Neural crest cell (in vitro differentiated cells): ENCODE measurements at regions not wholly inside any gene's neighbourhood (a gene's known extent, or its start where the extent isn't known, plus 50 kb on each side); places are given as distances from the start of the nearest gene placed in this dataset.

Experiments used
- DNase-seq: peaks from one replicate; pipeline ENCODE4 v3.0.0; 2021; ENCODE audit warnings: low read depth, mixed read lengths, low spot score
- H3K27ac Mint-ChIP-seq: one replicate; pipeline ENCODE4 v1.8.0; 2021; ENCODE audit warnings: mild to moderate bottlenecking, mixed read lengths; ENCODE audit not compliant: unreplicated experiment
- H3K27me3 Mint-ChIP-seq: 2 replicates; pipeline ENCODE4 v1.8.0; 2021; ENCODE audit warnings: low read depth, mild to moderate bottlenecking, mixed read lengths
- H3K36me3 Mint-ChIP-seq: 2 replicates; pipeline ENCODE4 v1.8.0; 2021; ENCODE audit warnings: low read depth, mild to moderate bottlenecking, mixed read lengths
- H3K4me1 Mint-ChIP-seq: 2 replicates; pipeline ENCODE4 v1.8.0; 2021; ENCODE audit warnings: mixed read lengths
- H3K4me3 Mint-ChIP-seq: one replicate; pipeline ENCODE4 v1.8.0; 2021; ENCODE audit warnings: mild to moderate bottlenecking, mixed read lengths
- H3K9me3 Mint-ChIP-seq: 2 replicates; pipeline ENCODE4 v1.8.0; 2021; ENCODE audit warnings: mixed read lengths
- TF ChIP-seq, protein P1 (sequence below): fragments of 200-600 bp; sonication (generic); conservative IDR thresholded peaks from 2 replicates; pipeline ENCODE4 v1.5.0; 2021; ENCODE audit warnings: antibody characterized with exemption, mild to moderate bottlenecking

DNA sequence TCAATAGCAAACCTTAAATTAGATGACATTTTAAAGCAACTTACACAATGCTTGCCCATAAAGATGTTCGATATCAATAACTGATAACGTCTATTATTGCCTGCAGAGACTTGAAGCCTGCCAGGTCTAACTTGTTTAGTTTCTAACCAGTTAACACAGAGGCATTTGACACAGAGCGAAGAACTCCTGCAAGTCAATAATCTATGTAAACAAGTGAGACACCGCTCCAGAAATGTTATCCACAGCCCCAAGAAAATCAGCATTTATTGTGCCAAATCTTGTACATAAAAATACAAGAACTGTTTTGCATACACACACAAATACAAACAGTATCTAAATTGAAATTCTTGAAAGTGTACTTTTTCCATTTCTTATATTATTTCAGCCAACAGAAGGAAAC is 236.0 kb upstream of the DIO3 start:
- TF ChIP-seq, protein P1, sequence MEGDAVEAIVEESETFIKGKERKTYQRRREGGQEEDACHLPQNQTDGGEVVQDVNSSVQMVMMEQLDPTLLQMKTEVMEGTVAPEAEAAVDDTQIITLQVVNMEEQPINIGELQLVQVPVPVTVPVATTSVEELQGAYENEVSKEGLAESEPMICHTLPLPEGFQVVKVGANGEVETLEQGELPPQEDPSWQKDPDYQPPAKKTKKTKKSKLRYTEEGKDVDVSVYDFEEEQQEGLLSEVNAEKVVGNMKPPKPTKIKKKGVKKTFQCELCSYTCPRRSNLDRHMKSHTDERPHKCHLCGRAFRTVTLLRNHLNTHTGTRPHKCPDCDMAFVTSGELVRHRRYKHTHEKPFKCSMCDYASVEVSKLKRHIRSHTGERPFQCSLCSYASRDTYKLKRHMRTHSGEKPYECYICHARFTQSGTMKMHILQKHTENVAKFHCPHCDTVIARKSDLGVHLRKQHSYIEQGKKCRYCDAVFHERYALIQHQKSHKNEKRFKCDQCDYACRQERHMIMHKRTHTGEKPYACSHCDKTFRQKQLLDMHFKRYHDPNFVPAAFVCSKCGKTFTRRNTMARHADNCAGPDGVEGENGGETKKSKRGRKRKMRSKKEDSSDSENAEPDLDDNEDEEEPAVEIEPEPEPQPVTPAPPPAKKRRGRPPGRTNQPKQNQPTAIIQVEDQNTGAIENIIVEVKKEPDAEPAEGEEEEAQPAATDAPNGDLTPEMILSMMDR = no peak
- no peaks in the 10 kb centered on the region for H3K27me3 Mint-ChIP-seq
- peaks cover 8% of the 10 kb centered on the region for H3K4me1 Mint-ChIP-seq

DNA sequence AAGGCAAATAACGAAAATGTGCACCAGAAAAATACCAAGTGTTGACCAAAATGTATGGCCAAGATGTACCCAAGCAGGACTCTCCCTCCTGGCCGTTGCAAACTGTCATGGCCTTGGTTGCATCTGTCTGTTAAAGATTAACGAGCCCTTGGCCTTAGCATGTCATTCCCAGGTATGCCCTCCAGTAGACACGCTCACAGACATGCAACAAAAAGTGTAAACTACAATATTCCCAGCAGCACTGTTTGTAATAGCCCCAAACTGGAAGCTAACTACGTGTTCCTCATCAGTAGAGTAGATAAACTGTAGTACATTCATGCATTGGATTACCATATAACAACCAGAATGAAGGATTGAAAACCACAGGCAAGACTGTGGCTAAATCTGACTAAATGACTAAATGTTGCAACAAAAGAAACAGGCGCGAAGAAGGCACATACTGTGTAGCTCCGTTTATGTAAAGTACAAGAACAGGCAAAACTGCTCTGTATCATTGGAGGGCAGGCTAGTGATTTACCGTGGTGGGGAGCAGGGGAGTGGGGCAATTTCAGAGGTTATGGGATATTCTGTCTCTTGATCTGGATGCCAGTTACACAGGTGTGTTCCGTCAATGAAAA is 232.8 kb upstream of the DIO3 start:
- H3K36me3 Mint-ChIP-seq = peaks cover 4% of the 10 kb centered on the region
- TF ChIP-seq, protein P1 = no peak
- no peak overlapping the region for H3K27ac Mint-ChIP-seq
- no peak overlapping the region for H3K4me3 Mint-ChIP-seq
- H3K9me3 Mint-ChIP-seq = peaks cover 6% of the 10 kb centered on the region
- no peaks in the 10 kb centered on the region for H3K4me1 Mint-ChIP-seq
- DNase-seq = no peak
- peaks cover 3% of the 10 kb centered on the region for H3K27me3 Mint-ChIP-seq

More for the DNA sequence above, 236.0 kb upstream of the DIO3 start:
- Mint-ChIP-seq H3K4me3 (no peak overlapping the region), H3K27ac (no peak overlapping the region), H3K9me3 (peaks cover 12% of the 10 kb centered on the region), H3K36me3 (peaks cover 8% of the 10 kb centered on the region)
- DNase-seq = no peak

DNA sequence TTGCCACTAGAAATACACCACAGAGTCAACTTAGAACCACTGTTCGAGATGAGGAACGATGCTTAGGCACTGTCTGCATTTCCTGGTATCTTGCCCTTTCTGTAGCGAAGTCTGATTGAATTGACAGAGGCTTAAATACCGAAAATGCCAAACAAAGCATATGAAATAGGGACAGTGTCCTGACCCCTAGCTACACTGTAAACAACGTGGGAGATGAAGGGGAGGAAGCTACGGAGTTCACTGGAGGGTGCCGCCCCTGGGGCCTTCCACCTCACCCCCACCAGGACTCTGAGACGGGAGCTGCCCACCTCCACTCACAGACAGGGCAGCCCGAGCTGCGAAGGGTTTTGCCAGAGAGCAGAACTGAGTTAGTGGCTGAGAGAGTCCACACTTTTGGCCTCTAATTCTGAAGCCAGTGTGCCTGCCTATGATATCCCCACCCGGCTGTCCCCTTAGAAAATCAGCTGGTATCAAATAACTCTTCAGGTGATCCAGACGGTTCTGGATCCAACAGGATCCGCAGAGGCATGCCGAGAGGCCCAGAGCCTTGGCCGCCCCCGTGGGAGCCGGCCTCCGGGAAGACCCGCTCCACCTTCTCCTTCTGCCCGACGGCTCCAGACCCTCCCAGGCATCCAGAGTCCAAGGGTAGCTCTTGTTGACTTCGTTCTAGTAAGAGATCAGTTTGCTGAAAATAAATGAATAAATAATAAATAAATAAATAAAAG is 230.7 kb upstream of the DIO3 start:
- no peak overlapping the region for H3K27ac Mint-ChIP-seq
- TF ChIP-seq, protein P1 = no peak

DNA sequence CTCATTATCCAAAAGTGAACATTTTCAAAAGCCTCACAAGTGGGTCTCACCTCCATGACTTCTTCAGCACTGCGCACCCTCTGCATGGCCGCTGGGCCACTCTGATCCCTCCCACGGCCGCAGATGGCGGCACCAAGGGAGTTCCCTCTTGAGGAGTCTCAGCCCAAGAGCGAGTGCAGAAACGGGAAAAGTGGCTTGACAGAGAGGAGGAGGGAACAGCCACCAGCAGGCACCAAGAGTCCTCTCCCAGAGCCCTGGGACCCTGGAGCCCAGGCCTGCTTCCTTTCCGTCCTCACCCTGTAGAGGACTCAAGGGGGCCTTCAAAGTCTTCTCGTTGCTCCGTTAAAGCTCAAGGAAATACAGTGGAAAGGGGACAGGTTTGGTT is 230.2 kb upstream of the DIO3 start:
- H3K27me3 Mint-ChIP-seq = peaks cover 15% of the 10 kb centered on the region
- no peaks in the 10 kb centered on the region for H3K36me3 Mint-ChIP-seq
- TF ChIP-seq, protein P1 = no peak
- no peak for DNase-seq
- H3K9me3 Mint-ChIP-seq = peaks cover 3% of the 10 kb centered on the region
- no peak overlapping the region for H3K4me3 Mint-ChIP-seq
- H3K4me1 Mint-ChIP-seq = peaks cover 13% of the 10 kb centered on the region
- H3K27ac Mint-ChIP-seq = no peak overlapping the region

More for the DNA sequence above, 230.7 kb upstream of the DIO3 start:
- no peak overlapping the region for H3K4me3 Mint-ChIP-seq
- H3K36me3 Mint-ChIP-seq = no peaks in the 10 kb centered on the region
- peaks cover 3% of the 10 kb centered on the region for H3K9me3 Mint-ChIP-seq
- H3K27me3 Mint-ChIP-seq = peaks cover 14% of the 10 kb centered on the region
- no peak for DNase-seq
- H3K4me1 Mint-ChIP-seq = peaks cover 13% of the 10 kb centered on the region

DNA sequence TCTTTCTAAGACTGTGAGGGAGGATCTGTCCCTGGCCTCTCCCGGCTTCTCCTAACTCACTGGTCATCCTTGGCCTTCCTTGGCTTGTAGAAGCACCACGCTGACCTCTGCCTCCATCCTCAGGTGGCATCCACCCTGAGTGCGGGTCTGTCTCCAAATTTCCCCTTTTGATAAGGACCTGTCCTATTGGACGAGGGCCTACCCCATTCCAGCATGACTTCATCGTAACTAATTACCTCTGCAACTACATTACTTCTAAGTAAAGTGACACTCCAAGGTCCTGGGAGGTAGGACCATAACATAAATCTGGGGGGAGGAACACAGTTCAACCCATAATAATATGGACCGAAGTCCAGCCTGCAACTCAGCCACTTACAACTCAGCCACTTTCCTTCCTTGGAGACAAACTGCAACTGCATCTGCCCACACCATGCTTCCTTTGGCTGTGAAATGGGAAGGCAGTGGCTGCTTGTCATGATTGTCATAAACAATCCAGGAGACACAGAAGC is 229.6 kb upstream of the DIO3 start:
- no peak for DNase-seq
- peaks cover 19% of the 10 kb centered on the region for H3K27me3 Mint-ChIP-seq
- no peak overlapping the region for H3K4me3 Mint-ChIP-seq
- peaks cover 3% of the 10 kb centered on the region for H3K9me3 Mint-ChIP-seq
- TF ChIP-seq, protein P1 = no peak
- no peaks in the 10 kb centered on the region for H3K36me3 Mint-ChIP-seq
- peaks cover 13% of the 10 kb centered on the region for H3K4me1 Mint-ChIP-seq
- no peak overlapping the region for H3K27ac Mint-ChIP-seq
